ENCODE measurements at regions not wholly inside any gene's neighbourhood (a gene's known extent, or its start where the extent isn't known, plus 50 kb on each side); places are given as distances from the start of the nearest gene placed in this dataset.

DNA sequence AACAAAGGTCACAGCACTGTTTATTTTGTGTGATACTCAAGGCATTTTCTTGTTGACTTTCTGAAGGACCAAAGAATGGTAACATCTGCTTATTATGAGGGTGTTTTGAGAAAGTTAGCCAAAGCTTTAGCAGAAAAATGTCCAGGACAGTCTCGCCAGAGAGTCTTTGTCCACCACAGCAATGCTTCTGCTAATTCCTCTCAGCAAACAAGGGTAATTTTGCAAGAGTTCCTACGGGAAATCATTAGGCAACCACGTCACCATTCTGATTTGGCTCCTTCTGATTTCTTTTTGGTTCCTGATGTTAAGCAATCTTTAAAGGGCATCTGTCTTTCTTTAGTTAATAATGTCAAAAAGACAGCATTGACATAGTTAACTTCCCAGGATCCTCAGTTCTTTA, 639.3 kb upstream of the STEAP1 start:
- H4K20me1 ChIP-seq (ENCODE audit: control insufficient read depth, insufficient read depth, low read depth, low read length), result no peaks in the 10 kb centered on the region
- H3K4me3 ChIP-seq (ENCODE audit: low read length), result no peak overlapping the region
- H3K9me2 ChIP-seq (replicated peaks; ENCODE audit: control insufficient read depth, low read length), result no peaks in the 10 kb centered on the region; the same call in 1 of the 2 replicates
- no peak overlapping the region for H3K4me2 ChIP-seq (ENCODE audit: low read length)
- TF ChIP-seq, protein P1, sequence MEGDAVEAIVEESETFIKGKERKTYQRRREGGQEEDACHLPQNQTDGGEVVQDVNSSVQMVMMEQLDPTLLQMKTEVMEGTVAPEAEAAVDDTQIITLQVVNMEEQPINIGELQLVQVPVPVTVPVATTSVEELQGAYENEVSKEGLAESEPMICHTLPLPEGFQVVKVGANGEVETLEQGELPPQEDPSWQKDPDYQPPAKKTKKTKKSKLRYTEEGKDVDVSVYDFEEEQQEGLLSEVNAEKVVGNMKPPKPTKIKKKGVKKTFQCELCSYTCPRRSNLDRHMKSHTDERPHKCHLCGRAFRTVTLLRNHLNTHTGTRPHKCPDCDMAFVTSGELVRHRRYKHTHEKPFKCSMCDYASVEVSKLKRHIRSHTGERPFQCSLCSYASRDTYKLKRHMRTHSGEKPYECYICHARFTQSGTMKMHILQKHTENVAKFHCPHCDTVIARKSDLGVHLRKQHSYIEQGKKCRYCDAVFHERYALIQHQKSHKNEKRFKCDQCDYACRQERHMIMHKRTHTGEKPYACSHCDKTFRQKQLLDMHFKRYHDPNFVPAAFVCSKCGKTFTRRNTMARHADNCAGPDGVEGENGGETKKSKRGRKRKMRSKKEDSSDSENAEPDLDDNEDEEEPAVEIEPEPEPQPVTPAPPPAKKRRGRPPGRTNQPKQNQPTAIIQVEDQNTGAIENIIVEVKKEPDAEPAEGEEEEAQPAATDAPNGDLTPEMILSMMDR (IDR thresholded peaks at IDR 0.05; ENCODE audit: low read depth, low read length, poor library complexity, severe bottlenecking), result no peak
- TF ChIP-seq EZH2phosphoT487 (IDR thresholded peaks at IDR 0.05; ENCODE audit: borderline replicate concordance, low read length), result no peak
- no peaks in the 10 kb centered on the region for H3K9me3 ChIP-seq (ENCODE audit: control insufficient read depth, insufficient read depth, low read length)
- H3F3A ChIP-seq (ENCODE audit: control insufficient read depth, insufficient read depth), result no peaks in the 10 kb centered on the region
- H3K27ac ChIP-seq (ENCODE audit: low read depth, low read length), result no peak overlapping the region
- H3K27me3 ChIP-seq (ENCODE audit: control insufficient read depth, low read length), result no peaks in the 10 kb centered on the region
- H3K79me2 ChIP-seq (ENCODE audit: control insufficient read depth, low read length), result no peaks in the 10 kb centered on the region
- H3K36me3 ChIP-seq (ENCODE audit: control insufficient read depth, low read length), result no peaks in the 10 kb centered on the region
- no peaks in the 10 kb centered on the region for H3K4me1 ChIP-seq (ENCODE audit: control insufficient read depth, low read length)

DNA sequence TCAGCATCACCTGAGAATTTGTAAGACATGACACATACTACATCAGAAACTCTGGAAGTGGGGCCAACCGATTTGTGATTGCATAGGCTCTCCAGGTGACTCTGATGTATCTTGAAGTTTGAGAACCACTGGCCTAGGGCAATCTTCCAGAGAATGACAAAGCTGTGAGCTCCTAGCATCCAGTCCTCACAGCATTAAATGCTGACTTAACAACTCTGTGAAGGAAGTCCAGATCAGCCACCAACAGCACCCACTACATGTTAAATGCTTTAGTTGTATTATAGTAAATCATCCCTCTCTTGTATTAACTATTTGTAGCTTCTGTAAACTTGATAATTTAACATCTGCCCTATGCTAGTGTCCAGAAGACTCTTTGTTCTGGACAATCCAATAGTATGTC, 636.5 kb upstream of the STEAP1 start:
- Histone ChIP-seq H3K9me2 (replicated peaks; ENCODE audit: control insufficient read depth, low read length) (no peaks in the 10 kb centered on the region; the same call in 1 of the 2 replicates), H4K20me1 (ENCODE audit: control insufficient read depth, insufficient read depth, low read depth, low read length) (no peaks in the 10 kb centered on the region), H3K79me2 (ENCODE audit: control insufficient read depth, low read length) (no peaks in the 10 kb centered on the region), H3K27ac (ENCODE audit: low read depth, low read length) (no peak overlapping the region), H3K4me1 (ENCODE audit: control insufficient read depth, low read length) (no peaks in the 10 kb centered on the region), H3K4me2 (ENCODE audit: low read length) (no peak overlapping the region), H3K36me3 (ENCODE audit: control insufficient read depth, low read length) (no peaks in the 10 kb centered on the region), H3K9me3 (ENCODE audit: control insufficient read depth, insufficient read depth, low read length) (no peaks in the 10 kb centered on the region), H3F3A (ENCODE audit: control insufficient read depth, insufficient read depth) (no peaks in the 10 kb centered on the region), H3K27me3 (ENCODE audit: control insufficient read depth, low read length) (no peaks in the 10 kb centered on the region), H3K4me3 (ENCODE audit: low read length) (no peak overlapping the region)
- no peak for TF ChIP-seq EZH2phosphoT487 (IDR thresholded peaks at IDR 0.05; ENCODE audit: borderline replicate concordance, low read length)
- TF ChIP-seq, protein P1 (IDR thresholded peaks at IDR 0.05; ENCODE audit: low read depth, low read length, poor library complexity, severe bottlenecking), result no peak

DNA sequence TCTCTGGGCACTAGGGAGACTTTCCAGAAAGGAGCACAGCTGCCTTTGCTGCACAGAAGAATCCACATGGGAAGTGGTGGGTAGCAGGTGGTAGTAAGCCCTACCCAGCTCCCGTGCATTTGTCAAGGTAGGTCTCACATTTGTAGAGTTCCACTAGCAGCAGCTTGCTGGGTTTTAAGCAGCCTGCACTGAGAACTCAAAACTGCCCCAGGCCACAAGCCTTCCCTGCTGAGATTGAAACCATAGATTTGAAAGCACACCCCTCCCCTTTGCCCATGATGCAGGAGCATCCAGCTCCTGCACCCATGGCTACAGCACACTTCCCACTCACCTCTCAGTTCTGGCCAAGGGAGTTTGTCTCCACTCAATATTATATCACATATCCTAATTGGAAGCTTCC, 604.5 kb upstream of the STEAP1 start:
- no peaks in the 10 kb centered on the region for H3K27me3 ChIP-seq (ENCODE audit: control insufficient read depth, low read length)
- no peaks in the 10 kb centered on the region for H3K79me2 ChIP-seq (ENCODE audit: control insufficient read depth, low read length)
- no peaks in the 10 kb centered on the region for H4K20me1 ChIP-seq (ENCODE audit: control insufficient read depth, insufficient read depth, low read depth, low read length)
- no peaks in the 10 kb centered on the region for H3K9me3 ChIP-seq (ENCODE audit: control insufficient read depth, insufficient read depth, low read length)
- H3K27ac ChIP-seq (ENCODE audit: low read depth, low read length), result no peak overlapping the region
- no peak for TF ChIP-seq EZH2phosphoT487 (IDR thresholded peaks at IDR 0.05; ENCODE audit: borderline replicate concordance, low read length)
- TF ChIP-seq, protein P1 (IDR thresholded peaks at IDR 0.05; ENCODE audit: low read depth, low read length, poor library complexity, severe bottlenecking), result no peak
- H3K4me3 ChIP-seq (ENCODE audit: low read length), result no peak overlapping the region
- no peaks in the 10 kb centered on the region for H3K4me1 ChIP-seq (ENCODE audit: control insufficient read depth, low read length)
- H3F3A ChIP-seq (ENCODE audit: control insufficient read depth, insufficient read depth), result no peaks in the 10 kb centered on the region
- H3K4me2 ChIP-seq (ENCODE audit: low read length), result no peak overlapping the region
- no peaks in the 10 kb centered on the region for H3K36me3 ChIP-seq (ENCODE audit: control insufficient read depth, low read length)
- H3K9me2 ChIP-seq (replicated peaks; ENCODE audit: control insufficient read depth, low read length), result no peaks in the 10 kb centered on the region

DNA sequence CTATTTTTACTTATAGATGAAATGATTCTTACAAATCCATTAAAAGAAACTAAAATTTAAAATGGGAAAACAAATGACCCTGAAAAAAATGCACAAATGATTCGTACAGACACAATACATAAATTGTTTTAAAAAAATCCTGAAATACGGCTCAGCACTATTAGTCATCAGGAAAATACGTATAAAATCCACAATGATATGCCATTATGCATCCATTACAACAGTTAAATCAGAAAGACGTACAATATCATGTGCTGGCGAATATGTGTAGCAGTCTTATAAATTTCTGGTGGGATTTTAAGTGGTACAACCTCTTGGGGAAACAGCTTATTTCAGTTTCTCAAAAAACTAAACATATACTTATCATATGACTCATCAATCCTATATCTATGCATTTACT, 600.1 kb upstream of the STEAP1 start:
- H3K4me3 ChIP-seq (ENCODE audit: low read length), result no peak overlapping the region
- TF ChIP-seq, protein P1 (IDR thresholded peaks at IDR 0.05; ENCODE audit: low read depth, low read length, poor library complexity, severe bottlenecking), result no peak
- no peak for TF ChIP-seq EZH2phosphoT487 (IDR thresholded peaks at IDR 0.05; ENCODE audit: borderline replicate concordance, low read length)
- H3K27ac ChIP-seq (ENCODE audit: low read depth, low read length), result no peak overlapping the region
- no peaks in the 10 kb centered on the region for H3F3A ChIP-seq (ENCODE audit: control insufficient read depth, insufficient read depth)
- no peaks in the 10 kb centered on the region for H3K36me3 ChIP-seq (ENCODE audit: control insufficient read depth, low read length)
- H4K20me1 ChIP-seq (ENCODE audit: control insufficient read depth, insufficient read depth, low read depth, low read length), result no peaks in the 10 kb centered on the region
- no peaks in the 10 kb centered on the region for H3K4me1 ChIP-seq (ENCODE audit: control insufficient read depth, low read length)
- no peaks in the 10 kb centered on the region for H3K27me3 ChIP-seq (ENCODE audit: control insufficient read depth, low read length)
- H3K9me3 ChIP-seq (ENCODE audit: control insufficient read depth, insufficient read depth, low read length), result no peaks in the 10 kb centered on the region
- H3K9me2 ChIP-seq (replicated peaks; ENCODE audit: control insufficient read depth, low read length), result no peaks in the 10 kb centered on the region
- no peaks in the 10 kb centered on the region for H3K79me2 ChIP-seq (ENCODE audit: control insufficient read depth, low read length)
- no peak overlapping the region for H3K4me2 ChIP-seq (ENCODE audit: low read length)
